ENCODE measurements at regions not wholly inside any gene's neighbourhood (a gene's known extent, or its start where the extent isn't known, plus 50 kb on each side); places are given as distances from the start of the nearest gene placed in this dataset.

DNA sequence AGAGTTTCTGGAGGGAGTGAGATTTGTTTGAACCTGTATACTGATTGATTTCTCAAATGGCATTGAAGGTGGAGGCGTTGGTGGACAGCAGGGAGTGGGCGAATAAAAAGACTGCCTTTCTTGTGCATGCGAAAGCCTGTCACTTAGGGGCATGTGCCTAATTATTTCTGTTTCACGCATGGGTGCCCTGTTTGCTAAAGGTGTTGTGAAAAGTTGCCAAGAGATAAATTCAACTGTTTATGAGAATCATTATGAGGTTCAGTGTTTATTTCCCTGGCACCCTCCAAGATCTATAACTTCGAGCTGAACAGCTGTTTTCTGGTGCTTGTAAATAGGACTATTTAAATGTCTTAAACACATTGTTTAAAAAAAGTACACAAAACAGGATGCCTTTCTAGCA lies 67.4 kb upstream of the DMRTA1 start:
- peaks cover 2% of the 10 kb centered on the region for H3K27me3 Mint-ChIP-seq
- no peaks in the 10 kb centered on the region for H3K9me3 Mint-ChIP-seq (ENCODE audit: low read depth)
- no peaks in the 10 kb centered on the region for H3K4me1 Mint-ChIP-seq (ENCODE audit: low read depth)
- H3K4me3 Mint-ChIP-seq, result no peak overlapping the region
- no peak overlapping the region for H3K27ac Mint-ChIP-seq
- no peaks in the 10 kb centered on the region for H3K36me3 Mint-ChIP-seq

DNA sequence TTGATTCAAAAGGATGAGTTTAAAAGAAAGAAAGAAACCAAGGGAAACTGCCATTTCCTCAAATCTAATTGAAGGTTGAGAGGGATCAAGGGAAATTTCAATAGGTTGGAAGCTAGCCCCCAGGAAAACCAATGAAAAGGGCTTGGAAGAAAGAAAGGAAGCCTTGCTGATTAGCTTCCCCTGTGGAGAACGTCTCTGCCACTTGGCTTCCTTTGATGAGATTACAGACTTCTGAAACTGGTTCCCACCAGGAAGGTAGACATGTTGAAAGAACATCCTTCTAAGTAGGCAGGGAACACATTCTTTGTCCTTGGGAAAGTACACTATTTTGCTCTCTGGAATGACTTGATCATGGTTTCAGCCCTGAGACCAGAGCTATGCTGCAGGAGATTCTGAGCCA lies 65.5 kb upstream of the DMRTA1 start:
- Mint-ChIP-seq H3K4me1 (ENCODE audit: low read depth) (no peaks in the 10 kb centered on the region), H3K4me3 (no peak overlapping the region), H3K9me3 (ENCODE audit: low read depth) (no peaks in the 10 kb centered on the region), H3K27ac (no peak overlapping the region), H3K27me3 (peaks cover 2% of the 10 kb centered on the region), H3K36me3 (no peaks in the 10 kb centered on the region)

DNA sequence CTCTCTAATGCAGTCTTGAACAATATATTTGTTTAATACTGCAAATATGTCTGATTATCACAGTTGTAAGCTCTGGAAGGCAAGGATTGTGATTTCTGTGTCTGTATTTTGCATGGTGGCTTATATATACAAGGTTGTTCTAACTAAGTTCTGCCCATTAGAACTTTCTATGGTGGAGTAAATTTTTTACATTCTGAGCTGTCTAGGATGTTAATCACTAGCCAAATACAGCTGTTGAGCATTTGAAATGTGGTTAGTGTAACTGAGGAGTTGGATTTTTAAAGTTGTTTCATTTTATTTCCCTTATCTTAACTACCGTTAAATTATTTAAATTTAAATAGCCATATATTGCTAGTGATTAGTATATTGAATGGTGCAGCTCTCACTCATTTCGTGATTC lies 64.3 kb upstream of the DMRTA1 start:
- H3K36me3 Mint-ChIP-seq, result no peaks in the 10 kb centered on the region
- no peak overlapping the region for H3K4me3 Mint-ChIP-seq
- no peaks in the 10 kb centered on the region for H3K4me1 Mint-ChIP-seq (ENCODE audit: low read depth)
- H3K9me3 Mint-ChIP-seq (ENCODE audit: low read depth), result no peaks in the 10 kb centered on the region
- no peak overlapping the region for H3K27ac Mint-ChIP-seq
- H3K27me3 Mint-ChIP-seq, result peaks cover 5% of the 10 kb centered on the region

DNA sequence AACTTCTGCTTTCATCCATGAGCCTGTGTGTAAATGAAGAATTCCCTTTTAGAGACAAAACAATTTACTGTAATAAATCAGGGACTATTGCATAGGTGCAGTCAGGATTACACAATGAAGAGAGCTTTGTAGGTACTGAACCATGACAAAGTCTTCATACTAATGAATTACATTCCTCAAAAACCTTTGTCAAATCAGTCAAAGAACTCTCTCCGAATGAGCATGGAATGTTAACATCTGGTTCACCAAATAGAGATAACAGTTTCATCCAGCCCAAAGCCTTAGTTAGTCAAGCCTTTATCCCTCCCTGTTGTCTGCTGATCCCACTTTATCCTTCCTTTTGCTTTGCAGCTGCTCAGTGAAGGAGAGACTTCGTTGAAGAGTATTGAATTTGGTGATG lies 62.9 kb upstream of the DMRTA1 start:
- H3K27me3 Mint-ChIP-seq, result peaks cover 5% of the 10 kb centered on the region
- no peaks in the 10 kb centered on the region for H3K9me3 Mint-ChIP-seq (ENCODE audit: low read depth)
- H3K36me3 Mint-ChIP-seq, result no peaks in the 10 kb centered on the region
- H3K27ac Mint-ChIP-seq, result no peak overlapping the region
- H3K4me3 Mint-ChIP-seq, result no peak overlapping the region
- H3K4me1 Mint-ChIP-seq (ENCODE audit: low read depth), result no peaks in the 10 kb centered on the region

DNA sequence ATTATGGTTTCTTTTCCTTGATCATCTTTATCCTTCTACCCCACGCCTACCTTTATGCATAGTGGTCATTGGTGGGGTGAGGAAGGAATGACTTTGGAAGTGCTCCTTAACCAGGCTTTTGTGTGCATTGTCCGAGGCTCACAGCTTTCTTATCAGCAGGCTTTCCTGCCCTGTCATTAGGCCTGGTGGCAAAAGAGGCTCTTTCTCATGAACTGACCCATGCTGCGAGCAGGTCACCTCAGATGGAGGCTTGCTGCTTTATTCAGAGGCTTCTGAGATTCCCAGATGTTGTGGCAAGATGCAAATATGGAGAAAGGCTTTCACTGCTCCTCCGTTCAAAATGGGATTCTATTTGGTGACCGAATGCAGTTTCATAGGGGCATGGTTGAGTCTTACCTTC lies 57.4 kb upstream of the DMRTA1 start:
- no peaks in the 10 kb centered on the region for H3K36me3 Mint-ChIP-seq
- H3K4me1 Mint-ChIP-seq (ENCODE audit: low read depth), result no peaks in the 10 kb centered on the region
- no peaks in the 10 kb centered on the region for H3K9me3 Mint-ChIP-seq (ENCODE audit: low read depth)
- peaks cover 5% of the 10 kb centered on the region for H3K27me3 Mint-ChIP-seq
- no peak overlapping the region for H3K27ac Mint-ChIP-seq
- no peak overlapping the region for H3K4me3 Mint-ChIP-seq

DNA sequence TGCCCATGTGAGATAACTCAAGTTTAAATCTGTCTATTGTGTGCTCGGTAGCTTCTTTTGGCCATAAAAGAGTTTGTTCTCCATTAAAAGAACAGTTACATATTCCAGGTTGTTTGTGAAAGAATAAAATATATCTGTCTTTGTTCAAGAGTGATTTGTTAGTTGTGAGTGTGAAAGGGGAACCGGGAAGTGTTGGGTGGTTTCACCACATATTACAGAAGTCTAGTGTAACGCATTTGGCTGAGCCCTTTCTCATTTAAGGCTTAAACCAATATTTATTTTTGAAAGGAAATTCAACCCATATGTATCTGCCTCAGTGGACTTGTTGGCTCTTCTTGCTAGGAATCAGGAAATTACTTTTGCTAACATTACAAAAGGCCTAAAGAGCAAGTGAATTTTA lies 54.1 kb upstream of the DMRTA1 start:
- peaks cover 6% of the 10 kb centered on the region for H3K27me3 Mint-ChIP-seq
- no peak overlapping the region for H3K4me3 Mint-ChIP-seq
- H3K4me1 Mint-ChIP-seq (ENCODE audit: low read depth), result no peaks in the 10 kb centered on the region
- no peak overlapping the region for H3K27ac Mint-ChIP-seq
- no peaks in the 10 kb centered on the region for H3K9me3 Mint-ChIP-seq (ENCODE audit: low read depth)
- H3K36me3 Mint-ChIP-seq, result no peaks in the 10 kb centered on the region

DNA sequence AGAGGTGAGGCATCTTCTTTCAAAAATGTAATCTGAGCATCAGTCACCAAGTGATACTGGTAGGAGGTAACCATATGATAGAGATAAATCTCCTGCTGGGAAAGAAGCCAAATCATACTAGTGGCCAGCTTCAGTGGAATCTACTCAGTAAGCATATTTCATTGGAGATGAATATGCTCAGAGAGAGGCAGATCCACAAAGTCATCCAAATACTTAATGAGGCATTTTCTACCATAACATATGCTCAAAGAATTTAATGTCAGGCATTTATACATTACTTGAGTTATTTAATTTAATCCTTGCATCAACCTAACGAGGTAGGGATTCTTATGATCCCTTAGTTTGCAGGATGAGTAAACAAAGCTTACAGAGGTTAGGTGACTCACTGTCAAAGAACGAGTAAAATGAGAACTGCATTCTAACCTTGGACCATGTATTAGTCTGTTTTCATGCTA lies 50.9 kb upstream of the DMRTA1 start:
- Mint-ChIP-seq H3K27me3 (peaks cover 6% of the 10 kb centered on the region), H3K36me3 (no peaks in the 10 kb centered on the region), H3K27ac (no peak overlapping the region), H3K9me3 (ENCODE audit: low read depth) (no peaks in the 10 kb centered on the region), H3K4me3 (no peak overlapping the region), H3K4me1 (ENCODE audit: low read depth) (no peaks in the 10 kb centered on the region)
